Psoas muscle (tissue), 7 donors: ENCODE measurements at regions not wholly inside any gene's neighbourhood (a gene's known extent, or its start where the extent isn't known, plus 50 kb on each side); places are given as distances from the start of the nearest gene placed in this dataset.

Experiments used
- ATAC-seq, 4 donors: fragments of 200-7000 bp; cut with Tn5 transposase; one replicate each; pipeline ENCODE4 v1.9.1; 2020; ENCODE audit warnings: moderate library complexity in 3 of 4, mild to moderate bottlenecking in 2 of 4
- DNase-seq, 2 donors: peaks; one replicate each; pipeline ENCODE4 v3.0.0-alpha.2; 2020
- H3K27ac ChIP-seq: fragments of 200-600 bp; one replicate; pipeline ENCODE4 v1.8.0; 2022
- H3K27me3 ChIP-seq, 3 donors: fragments of 200-600 bp in 1 of 3; one replicate each; pipeline versions ENCODE4 v1.6.1 to v1.8.0; 2013 to 2022; ENCODE audit warnings: low read length in 2 of 3, mild to moderate bottlenecking in 2 of 3, moderate library complexity in 1 of 3; ENCODE audit not compliant: insufficient read depth in 3 of 3
- H3K36me3 ChIP-seq, 2 donors: fragments of 200-600 bp in 1 of 2; one replicate each; pipeline versions ENCODE4 v1.6.1 to v1.8.0; 2013 to 2022; ENCODE audit warnings: low read depth in 1 of 2, mild to moderate bottlenecking in 1 of 2, moderate library complexity in 1 of 2; ENCODE audit not compliant: insufficient read depth in 1 of 2
- H3K4me1 ChIP-seq: fragments of 200-600 bp; one replicate; pipeline ENCODE4 v1.8.0; 2022
- H3K4me3 ChIP-seq: fragments of 200-600 bp; one replicate; pipeline ENCODE4 v1.8.0; 2022; ENCODE audit warnings: mild to moderate bottlenecking
- H3K9me3 ChIP-seq: fragments of 200-600 bp; one replicate; pipeline ENCODE4 v1.8.0; 2022
- CTCF ChIP-seq: fragments of 200-600 bp; IDR thresholded peaks from one replicate; pipeline ENCODE4 v1.8.0; 2022; ENCODE audit warnings: antibody characterized with exemption
- WGBS, 3 donors: extraction: QIAGEN DNeasy Blood & Tissue Kit; methylation state at CpG; one replicate each; pipeline versions ENCODE4 v1.1.6 to v1.1.7; 2013; 5-methylcytosine and 5-hydroxymethylcytosine counted together
- intact Hi-C, 2 donors: fragments of 100-400 bp; cut with DNase I; formaldehyde crosslinking; loops; one replicate each; pipeline versions ENCODE4 v1.11.0 to v1.14.2; 2022
- donor health status: healthy with polysubstance abuse.
- donor health status: DM: no; HTN: no; CAD: no; lungs with moderate emphysema.
- donor health status: Bipolar disorder and iron deficiency.
- donor health status: healthy.
- donor health status: DM: yes; HTN: yes; CAD: no.
- donor health status: DM: no; HTN: no; CAD: no.
- donor health status: DM: yes; HTN: yes; CAD: no.

GRCh38 chr2:7661502-7661901 is 744.3 kb downstream of the RNF144A start:
- Histone ChIP-seq H3K9me3 (no peaks in the 10 kb centered on the region), H3K36me3 (no peaks in the 10 kb centered on the region), H3K4me1 (no peaks in the 10 kb centered on the region), H3K27me3 (peaks cover 0 to 4% (median 0%) of the 10 kb centered on the region in 3 donors), H3K4me3 (no peak overlapping the region), H3K27ac (no peak overlapping the region)
- WGBS, 3 donors: 38 to 51% (median 46%) methylated on average over 5 of the region's 5 CpGs
- DNase-seq (no peak), ATAC-seq (no peak)
- intact Hi-C loops: no loop called here
- TF ChIP-seq CTCF: no peak

- intact Hi-C loops: no loop called here
- Histone ChIP-seq H3K9me3 (no peaks in the 10 kb centered on the region), H3K4me3 (no peak overlapping the region), H3K27ac (no peak overlapping the region), H3K27me3 (no peaks in the 10 kb centered on the region), H3K36me3 (no peaks in the 10 kb centered on the region), H3K4me1 (no peaks in the 10 kb centered on the region)
- no peak for TF ChIP-seq CTCF
- DNase-seq (no peak), ATAC-seq (no peak)
- WGBS, 3 donors: 95 to 99% (median 98%) methylated on average over 4 of the region's 4 CpGs
These were observed 748.7 kb downstream of the RNF144A start for GRCh38 chr2:7665880-7666279.

GRCh38 chr2:7666596-7667259 is 749.5 kb downstream of the RNF144A start:
- no peaks in the 10 kb centered on the region for H3K9me3 ChIP-seq
- 73 to 80% (median 74%) methylated on average over 10 of the region's 10 CpGs for WGBS, 3 donors
- H3K4me3 ChIP-seq: no peak overlapping the region
- TF ChIP-seq CTCF: no peak
- H3K36me3 ChIP-seq: no peaks in the 10 kb centered on the region
- DNase-seq (no peak), ATAC-seq (no peak)
- no peaks in the 10 kb centered on the region for H3K27me3 ChIP-seq
- intact Hi-C loops: no loop called here
- H3K27ac ChIP-seq: no peak overlapping the region
- no peaks in the 10 kb centered on the region for H3K4me1 ChIP-seq

GRCh38 chr2:7667260-7667757 is 750.1 kb downstream of the RNF144A start:
- no peak for TF ChIP-seq CTCF
- no peaks in the 10 kb centered on the region for H3K4me1 ChIP-seq
- 88 to 91% (median 91%) methylated on average over 5 of the region's 5 CpGs for WGBS, 3 donors
- H3K4me3 ChIP-seq: no peak overlapping the region
- DNase-seq (no peak), ATAC-seq (no peak)
- intact Hi-C loops: no loop called here
- no peaks in the 10 kb centered on the region for H3K9me3 ChIP-seq
- H3K27ac ChIP-seq: no peak overlapping the region
- H3K36me3 ChIP-seq: no peaks in the 10 kb centered on the region
- no peaks in the 10 kb centered on the region for H3K27me3 ChIP-seq
